ENCODE measurements at regions not wholly inside any gene's neighbourhood (a gene's known extent, or its start where the extent isn't known, plus 50 kb on each side); places are given as distances from the start of the nearest gene placed in this dataset.

DNA sequence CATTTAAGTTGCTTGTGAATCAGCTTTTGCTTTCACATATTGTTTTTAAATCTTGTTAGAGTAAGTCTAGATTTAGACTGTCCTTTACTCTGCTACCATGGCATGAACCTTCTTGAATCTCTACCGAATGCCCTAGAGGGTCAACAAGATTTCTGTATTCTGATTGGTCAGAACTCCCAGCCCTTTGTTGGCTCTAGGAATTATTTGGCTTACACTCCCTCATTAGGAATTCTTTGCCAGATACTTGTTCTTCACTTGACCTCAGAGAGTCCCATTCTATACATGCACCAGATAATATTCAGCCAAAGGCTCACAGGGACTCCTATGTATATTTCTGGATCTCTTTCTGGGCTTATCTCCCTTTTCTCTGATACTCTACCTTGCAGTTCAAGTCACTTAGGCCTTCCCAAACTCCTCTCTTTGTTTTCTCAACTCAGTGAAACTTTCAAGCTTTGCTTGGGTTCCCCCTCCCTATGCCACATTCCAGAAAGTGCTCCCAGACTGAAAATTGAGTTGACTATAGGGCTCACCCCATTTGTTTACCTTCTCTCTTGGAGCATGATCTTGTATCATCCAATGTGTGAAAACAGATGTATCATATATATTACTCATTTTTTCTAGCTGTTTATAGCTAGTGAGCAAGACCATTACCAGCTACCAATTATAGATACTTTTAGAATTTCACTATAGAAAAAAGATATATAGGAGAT lies 405.0 kb downstream of the PLPP3 start:
- Mint-ChIP-seq H3K27ac (no peak overlapping the region), H3K4me3 (no peak overlapping the region), H3K27me3 (peaks cover 5% of the 10 kb centered on the region), H3K36me3 (ENCODE audit: low read depth) (no peaks in the 10 kb centered on the region), H3K9me3 (no peaks in the 10 kb centered on the region), H3K4me1 (ENCODE audit: low read depth) (no peaks in the 10 kb centered on the region)
- DNase-seq = no peak

DNA sequence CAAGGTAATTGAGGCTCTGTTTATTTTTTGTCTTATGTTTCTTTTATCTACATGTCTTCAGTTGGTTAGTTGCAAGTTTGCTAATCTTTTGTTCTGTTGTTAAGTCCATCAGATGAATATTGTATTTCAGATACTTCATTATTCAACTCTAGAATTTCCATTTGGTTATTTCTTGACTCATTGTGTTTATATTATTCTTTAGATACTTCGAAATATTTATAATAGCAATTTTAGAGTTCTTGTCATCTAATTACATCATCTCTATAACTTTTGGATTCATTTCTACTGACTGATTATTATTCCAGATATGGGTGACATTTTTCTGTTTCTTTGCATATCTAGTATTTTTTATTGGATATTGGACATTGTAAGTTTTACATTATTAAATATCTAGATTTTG lies 405.6 kb downstream of the PLPP3 start:
- Mint-ChIP-seq H3K9me3 (no peaks in the 10 kb centered on the region), H3K4me1 (ENCODE audit: low read depth) (no peaks in the 10 kb centered on the region), H3K27ac (no peak overlapping the region), H3K36me3 (ENCODE audit: low read depth) (no peaks in the 10 kb centered on the region), H3K27me3 (peaks cover 5% of the 10 kb centered on the region), H3K4me3 (no peak overlapping the region)
- no peak for DNase-seq

DNA sequence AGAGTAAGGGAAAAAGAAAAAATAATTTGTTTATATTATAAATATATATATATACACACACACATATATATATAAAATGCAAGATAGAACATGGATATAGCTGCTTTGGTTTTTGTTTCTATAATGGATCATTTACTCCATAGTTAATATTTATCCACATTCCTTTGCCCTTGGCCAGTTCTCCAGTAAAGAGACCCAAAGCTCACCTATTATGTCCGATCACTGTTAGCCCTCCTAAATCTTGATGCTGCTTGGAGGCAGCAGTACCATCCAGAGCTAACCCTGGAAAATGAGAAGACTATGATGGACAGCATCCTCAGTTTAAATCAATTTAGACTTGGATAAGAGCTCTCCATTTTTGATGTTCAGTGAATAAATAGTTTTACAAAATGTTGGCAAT lies 407.7 kb downstream of the PLPP3 start:
- Mint-ChIP-seq H3K27ac (no peak overlapping the region), H3K9me3 (no peaks in the 10 kb centered on the region), H3K4me1 (ENCODE audit: low read depth) (no peaks in the 10 kb centered on the region), H3K4me3 (no peak overlapping the region), H3K27me3 (peaks cover 5% of the 10 kb centered on the region), H3K36me3 (ENCODE audit: low read depth) (no peaks in the 10 kb centered on the region)
- no peak for DNase-seq

DNA sequence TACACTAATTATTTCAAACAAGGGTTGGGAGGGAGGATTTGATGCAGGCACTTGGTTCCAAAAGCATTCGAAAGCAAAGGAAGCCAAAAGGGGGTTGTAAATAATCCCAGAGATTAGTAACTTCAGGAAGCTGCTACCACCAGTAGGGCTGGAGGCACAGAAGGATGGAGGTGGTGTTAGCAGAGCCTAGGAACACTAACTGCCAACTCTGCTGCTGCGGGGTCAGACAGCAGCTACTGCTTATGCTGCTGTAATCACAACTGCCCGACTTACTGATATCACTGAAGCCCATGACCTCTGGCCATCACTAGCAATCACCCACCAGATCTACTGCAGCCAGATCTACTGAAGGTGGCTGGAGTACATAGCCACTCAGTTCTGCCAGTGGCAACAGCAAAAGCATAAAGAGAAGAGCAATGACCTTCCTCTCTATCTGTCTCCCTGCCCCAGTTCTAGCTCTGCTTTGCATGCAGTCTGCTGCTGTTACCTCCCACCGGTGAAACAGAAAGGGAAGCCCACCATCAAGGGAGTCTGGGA lies 408.5 kb downstream of the PLPP3 start:
- H3K9me3 Mint-ChIP-seq = no peaks in the 10 kb centered on the region
- H3K36me3 Mint-ChIP-seq (ENCODE audit: low read depth) = no peaks in the 10 kb centered on the region
- DNase-seq = no peak
- no peak overlapping the region for H3K27ac Mint-ChIP-seq
- H3K4me3 Mint-ChIP-seq = no peak overlapping the region
- H3K27me3 Mint-ChIP-seq = peaks cover 5% of the 10 kb centered on the region
- H3K4me1 Mint-ChIP-seq (ENCODE audit: low read depth) = no peaks in the 10 kb centered on the region

DNA sequence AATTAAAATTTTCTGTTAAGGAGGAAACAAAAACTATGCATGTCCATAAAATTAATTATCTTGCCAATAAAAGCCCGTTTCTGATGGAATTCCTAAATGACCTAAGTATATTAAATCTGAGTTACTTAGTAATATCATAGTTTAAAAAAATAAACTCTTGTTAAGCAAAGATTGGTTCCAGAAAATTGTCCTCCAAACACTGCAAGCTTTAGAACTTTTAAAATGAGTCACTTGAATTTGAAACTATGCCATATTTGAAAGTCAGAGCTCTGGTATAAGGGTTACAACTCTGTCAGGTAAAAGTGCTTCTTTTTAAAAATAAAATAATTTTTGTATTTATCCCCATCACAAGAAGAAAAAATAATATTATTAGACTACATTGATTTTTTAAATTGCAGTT lies 409.5 kb downstream of the PLPP3 start:
- H3K27me3 Mint-ChIP-seq = no peaks in the 10 kb centered on the region
- no peak overlapping the region for H3K27ac Mint-ChIP-seq
- no peaks in the 10 kb centered on the region for H3K9me3 Mint-ChIP-seq
- H3K4me1 Mint-ChIP-seq (ENCODE audit: low read depth) = no peaks in the 10 kb centered on the region
- DNase-seq = no peak
- H3K4me3 Mint-ChIP-seq = no peak overlapping the region
- no peaks in the 10 kb centered on the region for H3K36me3 Mint-ChIP-seq (ENCODE audit: low read depth)

DNA sequence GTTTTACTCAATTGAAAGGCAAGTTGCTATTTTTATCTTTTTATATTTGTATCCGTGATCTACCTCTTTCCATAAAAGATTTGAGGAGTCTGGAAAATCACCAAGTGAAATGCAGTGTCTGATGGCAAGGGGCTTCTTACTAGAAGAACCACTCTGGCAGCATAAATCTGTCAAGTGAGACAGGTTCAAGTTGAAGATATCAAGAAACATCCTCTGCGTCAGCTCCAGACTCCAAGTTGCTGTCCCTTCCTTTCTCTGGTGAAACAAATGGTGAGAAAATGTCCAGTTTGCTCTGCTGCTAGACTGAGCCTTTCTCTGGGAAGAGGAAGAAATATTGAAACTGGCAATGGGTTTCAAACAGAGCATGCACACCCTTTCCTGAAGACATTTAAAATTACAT lies 411.2 kb downstream of the PLPP3 start:
- Mint-ChIP-seq H3K36me3 (ENCODE audit: low read depth) (no peaks in the 10 kb centered on the region), H3K27ac (no peak overlapping the region), H3K4me1 (ENCODE audit: low read depth) (no peaks in the 10 kb centered on the region), H3K27me3 (no peaks in the 10 kb centered on the region), H3K4me3 (no peak overlapping the region), H3K9me3 (no peaks in the 10 kb centered on the region)
- no peak for DNase-seq

DNA sequence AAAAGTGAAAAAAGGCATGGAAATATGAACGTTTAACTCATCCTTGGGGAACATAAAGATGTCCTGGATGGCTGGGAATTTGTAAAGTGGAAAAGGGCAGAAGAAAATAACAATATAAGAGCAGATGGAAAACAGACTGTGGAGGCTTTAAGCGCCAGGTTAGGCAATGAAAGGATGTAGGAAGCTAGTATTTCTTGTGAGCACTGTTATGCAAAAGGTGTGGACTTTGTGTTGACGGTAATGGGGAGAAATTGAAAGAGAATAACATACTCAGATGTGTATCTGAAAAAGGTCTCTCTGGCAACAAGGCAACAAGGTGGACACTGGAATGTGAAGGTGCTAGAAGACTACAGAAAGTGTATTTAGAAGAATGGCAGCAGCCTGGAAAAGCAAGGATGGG lies 411.8 kb downstream of the PLPP3 start:
- Mint-ChIP-seq H3K36me3 (ENCODE audit: low read depth) (no peaks in the 10 kb centered on the region), H3K27me3 (no peaks in the 10 kb centered on the region), H3K27ac (no peak overlapping the region), H3K4me1 (ENCODE audit: low read depth) (no peaks in the 10 kb centered on the region), H3K9me3 (no peaks in the 10 kb centered on the region), H3K4me3 (no peak overlapping the region)
- DNase-seq = no peak

DNA sequence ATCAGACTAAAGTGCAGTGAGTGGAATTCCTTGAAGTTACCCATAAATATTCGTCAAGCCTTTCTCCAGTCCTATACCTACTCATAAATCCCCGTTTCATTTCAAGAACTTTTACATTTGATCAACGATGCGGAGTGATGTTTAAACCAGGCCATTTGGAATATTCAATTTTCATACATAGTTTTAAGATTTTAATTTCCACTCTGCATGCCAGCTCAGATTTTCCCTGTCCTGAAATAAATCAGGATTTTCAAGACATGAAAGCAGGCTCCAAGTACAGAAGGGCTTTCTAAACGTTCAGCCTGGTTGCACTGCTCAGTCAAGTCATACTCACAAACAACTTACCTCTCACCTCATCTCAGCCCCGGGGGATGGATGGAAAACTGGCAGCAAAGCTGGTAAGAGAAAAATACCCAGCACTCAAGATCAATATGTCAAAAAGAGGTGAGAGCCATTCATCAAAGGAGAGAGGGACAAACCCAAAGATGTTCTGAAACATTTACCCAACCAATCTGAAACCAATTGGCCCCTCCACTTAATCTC lies 418.5 kb downstream of the PLPP3 start:
- no peak overlapping the region for H3K27ac Mint-ChIP-seq
- no peaks in the 10 kb centered on the region for H3K36me3 Mint-ChIP-seq (ENCODE audit: low read depth)
- no peak overlapping the region for H3K4me3 Mint-ChIP-seq
- DNase-seq = no peak
- no peaks in the 10 kb centered on the region for H3K9me3 Mint-ChIP-seq
- H3K27me3 Mint-ChIP-seq = no peaks in the 10 kb centered on the region
- no peaks in the 10 kb centered on the region for H3K4me1 Mint-ChIP-seq (ENCODE audit: low read depth)

DNA sequence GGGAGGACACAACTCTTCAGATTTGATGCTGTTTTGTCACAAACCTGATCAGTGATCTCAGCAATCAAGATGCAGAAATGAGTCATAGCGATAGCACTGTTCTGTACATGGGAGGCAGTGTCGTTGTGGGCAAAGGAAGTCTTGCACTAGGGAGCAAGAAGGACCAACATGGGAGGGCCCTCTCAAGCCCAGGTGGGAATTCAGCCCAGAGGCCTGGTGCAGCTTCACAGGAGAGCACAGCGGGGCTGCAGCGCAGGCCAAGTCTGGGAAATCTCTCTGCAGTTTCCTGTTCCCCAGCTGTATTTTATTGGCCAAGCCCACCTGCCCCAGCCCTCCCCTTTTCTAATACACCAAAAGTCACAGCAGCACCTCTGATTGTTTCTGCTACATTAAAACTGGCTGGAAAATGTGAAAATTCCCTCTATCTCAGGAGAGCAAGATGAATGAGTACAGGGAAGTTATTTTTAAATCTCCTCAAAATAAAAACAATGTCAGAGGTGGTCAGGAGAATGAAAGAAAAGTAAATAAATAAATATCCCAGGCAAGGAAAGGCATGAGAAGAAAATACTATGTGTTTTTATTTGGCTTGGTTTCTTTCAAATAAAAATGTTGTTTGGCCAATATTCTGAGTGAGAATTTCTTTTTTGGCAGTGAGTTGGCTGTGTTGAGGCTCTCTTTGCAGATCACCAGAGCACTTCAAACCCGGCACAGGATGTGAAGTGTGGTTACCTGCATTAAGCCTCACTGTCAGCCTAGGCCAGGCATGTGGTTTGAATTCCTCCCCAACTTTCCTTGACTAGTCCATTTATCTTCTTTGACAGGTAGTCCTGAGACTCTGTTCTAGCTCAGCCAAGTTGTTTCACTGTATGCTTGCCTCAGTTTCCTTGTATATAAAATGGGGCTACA lies 422.1 kb downstream of the PLPP3 start:
- no peak overlapping the region for H3K4me3 Mint-ChIP-seq
- H3K27me3 Mint-ChIP-seq = no peaks in the 10 kb centered on the region
- no peaks in the 10 kb centered on the region for H3K9me3 Mint-ChIP-seq
- H3K36me3 Mint-ChIP-seq (ENCODE audit: low read depth) = no peaks in the 10 kb centered on the region
- no peaks in the 10 kb centered on the region for H3K4me1 Mint-ChIP-seq (ENCODE audit: low read depth)
- DNase-seq = no peak
- H3K27ac Mint-ChIP-seq = no peak overlapping the region

DNA sequence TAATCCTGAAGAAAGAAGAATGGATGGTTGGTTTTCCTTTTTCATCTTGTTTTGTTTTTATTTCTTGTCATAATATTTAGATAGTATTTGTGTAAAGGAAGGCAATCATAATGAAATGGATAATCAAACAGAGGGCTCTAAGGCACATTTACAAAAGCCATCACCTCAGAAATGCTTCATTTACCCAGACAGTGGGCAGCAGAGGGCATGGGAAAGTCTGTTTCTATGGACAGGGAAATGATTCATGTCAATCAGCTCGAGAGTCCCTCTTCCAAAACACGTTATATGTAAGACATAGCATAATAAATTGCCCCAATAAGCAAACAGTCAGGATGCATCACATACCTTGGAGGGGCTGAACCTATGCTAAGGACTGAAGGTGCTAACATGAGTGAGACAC lies 426.1 kb downstream of the PLPP3 start:
- no peak overlapping the region for H3K27ac Mint-ChIP-seq
- H3K4me3 Mint-ChIP-seq = no peak overlapping the region
- H3K9me3 Mint-ChIP-seq = peaks cover 3% of the 10 kb centered on the region
- H3K36me3 Mint-ChIP-seq (ENCODE audit: low read depth) = no peaks in the 10 kb centered on the region
- no peak for DNase-seq
- no peaks in the 10 kb centered on the region for H3K27me3 Mint-ChIP-seq
- H3K4me1 Mint-ChIP-seq (ENCODE audit: low read depth) = no peaks in the 10 kb centered on the region

DNA sequence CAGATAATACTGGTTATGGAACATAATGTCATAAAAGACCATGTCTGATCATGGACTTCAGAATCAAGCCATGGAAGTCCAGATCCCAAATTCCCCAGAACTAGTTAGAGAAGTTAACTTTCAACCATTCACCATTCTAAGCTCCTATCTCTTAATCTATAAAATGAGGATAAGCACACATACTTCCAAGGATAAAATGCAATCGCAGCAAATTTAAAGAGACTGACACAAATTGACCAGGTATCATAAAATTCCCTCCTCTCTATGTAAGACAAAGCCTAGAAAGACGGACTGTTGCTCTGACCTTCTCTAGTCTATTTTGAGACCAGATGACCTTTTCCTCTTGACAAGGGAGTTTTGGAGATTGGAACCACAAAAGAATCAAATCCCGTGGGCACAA lies 426.7 kb downstream of the PLPP3 start:
- no peak for DNase-seq
- H3K9me3 Mint-ChIP-seq = peaks cover 3% of the 10 kb centered on the region
- no peaks in the 10 kb centered on the region for H3K27me3 Mint-ChIP-seq
- no peak overlapping the region for H3K4me3 Mint-ChIP-seq
- no peaks in the 10 kb centered on the region for H3K36me3 Mint-ChIP-seq (ENCODE audit: low read depth)
- no peaks in the 10 kb centered on the region for H3K4me1 Mint-ChIP-seq (ENCODE audit: low read depth)
- H3K27ac Mint-ChIP-seq = no peak overlapping the region

DNA sequence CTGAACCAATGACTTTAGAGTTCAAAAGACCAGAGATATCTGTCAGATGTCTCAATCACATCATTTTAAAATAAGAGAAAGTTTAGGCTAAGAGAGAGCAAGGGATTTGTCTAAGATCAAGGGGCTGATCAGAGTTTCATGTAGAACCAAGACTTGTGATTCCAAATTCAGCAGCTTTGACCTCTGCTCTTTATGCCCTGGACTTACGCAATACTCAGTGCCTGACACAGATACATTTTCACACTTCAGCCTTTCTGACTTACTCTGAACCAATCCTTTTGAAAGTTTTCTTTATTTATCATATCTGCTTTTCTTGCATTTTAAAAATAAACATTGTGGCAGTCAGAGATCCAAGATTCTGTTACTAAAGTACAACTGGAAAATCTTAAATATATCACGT lies 428.0 kb downstream of the PLPP3 start:
- Mint-ChIP-seq H3K27ac (no peak overlapping the region), H3K4me1 (ENCODE audit: low read depth) (no peaks in the 10 kb centered on the region), H3K36me3 (ENCODE audit: low read depth) (no peaks in the 10 kb centered on the region)

DNA sequence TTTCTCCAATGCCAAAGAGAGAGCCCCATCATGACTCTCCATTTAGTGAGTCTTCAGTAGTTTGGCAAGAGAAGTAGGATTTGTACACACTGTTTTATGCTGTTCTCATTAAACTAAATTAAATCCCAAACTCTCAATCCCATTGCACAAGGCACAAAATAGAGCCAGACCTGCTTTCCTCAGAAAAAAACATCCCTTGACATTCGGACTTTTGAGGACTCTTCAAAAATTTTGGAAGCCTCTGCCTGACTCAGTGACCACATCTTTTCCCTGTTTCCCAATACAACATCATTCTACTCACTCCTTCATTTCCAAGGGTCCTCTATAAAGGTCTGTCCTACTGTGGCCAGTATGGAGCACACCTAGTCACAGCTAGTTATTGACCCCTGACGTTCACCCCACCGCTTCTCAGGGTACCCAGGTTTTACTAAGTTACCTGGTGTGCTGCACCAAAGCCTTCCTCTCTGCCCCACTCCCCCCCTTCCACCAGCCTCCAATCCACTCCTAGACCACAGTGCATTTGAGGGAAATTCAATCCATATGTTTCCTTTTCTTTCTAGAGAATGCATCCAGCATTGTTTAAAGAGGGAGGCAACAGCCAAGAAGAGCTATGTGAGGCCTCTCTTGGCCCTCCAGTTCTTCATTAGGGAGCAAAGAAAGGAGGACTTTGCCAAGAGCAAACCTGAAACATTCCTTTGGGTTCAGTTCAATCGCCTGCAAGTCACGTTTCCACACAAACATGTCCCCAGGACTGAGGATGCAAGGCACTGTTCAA lies 428.7 kb downstream of the PLPP3 start:
- Mint-ChIP-seq H3K9me3 (peaks cover 3% of the 10 kb centered on the region), H3K27me3 (no peaks in the 10 kb centered on the region), H3K4me3 (no peak overlapping the region), H3K36me3 (ENCODE audit: low read depth) (no peaks in the 10 kb centered on the region), H3K27ac (no peak overlapping the region), H3K4me1 (ENCODE audit: low read depth) (no peaks in the 10 kb centered on the region)
- no peak for DNase-seq

More for the DNA sequence above, 428.0 kb downstream of the PLPP3 start:
- DNase-seq = no peak
- H3K27me3 Mint-ChIP-seq = no peaks in the 10 kb centered on the region
- H3K4me3 Mint-ChIP-seq = no peak overlapping the region
- peaks cover 3% of the 10 kb centered on the region for H3K9me3 Mint-ChIP-seq

DNA sequence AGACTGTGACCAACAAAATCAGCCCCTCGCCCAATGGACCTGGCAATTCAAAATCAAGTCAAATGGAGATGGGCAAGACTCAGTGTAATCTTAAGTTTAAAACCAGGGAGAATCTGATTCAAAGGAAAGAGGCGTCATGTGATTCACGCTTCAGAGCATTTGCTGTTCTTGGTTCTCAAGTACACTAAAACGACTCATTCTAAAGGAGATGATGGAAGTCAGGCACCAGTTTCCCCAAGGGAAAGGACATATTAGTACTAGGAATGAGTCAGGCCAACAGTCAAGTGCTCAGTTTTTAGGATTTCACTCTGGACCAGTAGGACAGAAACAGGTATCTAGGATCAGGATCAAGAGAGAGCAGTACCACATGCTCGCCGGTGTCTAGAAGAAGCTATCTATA lies 429.6 kb downstream of the PLPP3 start:
- Mint-ChIP-seq H3K9me3 (peaks cover 3% of the 10 kb centered on the region), H3K4me1 (ENCODE audit: low read depth) (no peaks in the 10 kb centered on the region), H3K36me3 (ENCODE audit: low read depth) (no peaks in the 10 kb centered on the region), H3K4me3 (no peak overlapping the region), H3K27ac (no peak overlapping the region), H3K27me3 (no peaks in the 10 kb centered on the region)
- no peak for DNase-seq

All from activated T-cell treated with anti-CD3 and anti-CD28 coated beads, Interleukin-2, amount 50 U/mL, for 24 hours (primary cell).